ENCODE measurements at regions not wholly inside any gene's neighbourhood (a gene's known extent, or its start where the extent isn't known, plus 50 kb on each side); places are given as distances from the start of the nearest gene placed in this dataset.

DNA sequence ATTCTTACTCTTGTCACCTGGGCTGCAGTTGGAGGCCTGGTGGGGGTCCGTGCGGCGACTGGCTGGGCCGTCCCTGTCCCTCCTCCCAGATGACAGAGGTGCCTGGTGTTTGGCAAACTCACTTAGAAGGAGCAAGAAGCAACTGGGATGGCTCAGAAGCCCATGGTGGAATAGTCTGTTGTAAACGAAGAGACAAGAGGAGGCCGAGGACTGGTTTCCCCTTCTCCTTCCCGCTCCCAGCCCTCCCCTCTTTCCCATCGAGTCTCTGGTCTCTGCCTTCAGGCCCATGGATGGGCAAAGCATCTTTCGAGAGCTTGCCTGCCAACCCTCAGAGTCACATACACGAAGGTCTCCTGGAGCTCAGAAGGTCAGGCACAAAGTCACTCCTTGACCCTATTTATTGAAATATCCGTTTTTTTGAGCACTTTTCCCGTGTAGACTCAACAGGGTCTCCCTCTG, 364.4 kb downstream of the SEC14L1 start:
- TF ChIP-seq, protein P1, sequence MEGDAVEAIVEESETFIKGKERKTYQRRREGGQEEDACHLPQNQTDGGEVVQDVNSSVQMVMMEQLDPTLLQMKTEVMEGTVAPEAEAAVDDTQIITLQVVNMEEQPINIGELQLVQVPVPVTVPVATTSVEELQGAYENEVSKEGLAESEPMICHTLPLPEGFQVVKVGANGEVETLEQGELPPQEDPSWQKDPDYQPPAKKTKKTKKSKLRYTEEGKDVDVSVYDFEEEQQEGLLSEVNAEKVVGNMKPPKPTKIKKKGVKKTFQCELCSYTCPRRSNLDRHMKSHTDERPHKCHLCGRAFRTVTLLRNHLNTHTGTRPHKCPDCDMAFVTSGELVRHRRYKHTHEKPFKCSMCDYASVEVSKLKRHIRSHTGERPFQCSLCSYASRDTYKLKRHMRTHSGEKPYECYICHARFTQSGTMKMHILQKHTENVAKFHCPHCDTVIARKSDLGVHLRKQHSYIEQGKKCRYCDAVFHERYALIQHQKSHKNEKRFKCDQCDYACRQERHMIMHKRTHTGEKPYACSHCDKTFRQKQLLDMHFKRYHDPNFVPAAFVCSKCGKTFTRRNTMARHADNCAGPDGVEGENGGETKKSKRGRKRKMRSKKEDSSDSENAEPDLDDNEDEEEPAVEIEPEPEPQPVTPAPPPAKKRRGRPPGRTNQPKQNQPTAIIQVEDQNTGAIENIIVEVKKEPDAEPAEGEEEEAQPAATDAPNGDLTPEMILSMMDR (conservative IDR thresholded peaks at IDR 0.05), result no peak
- TF ChIP-seq ZFX (IDR thresholded peaks at IDR 0.05), result no peak

Measured in C4-2B (cell line).